ENCODE measurements at regions not wholly inside any gene's neighbourhood (a gene's known extent, or its start where the extent isn't known, plus 50 kb on each side); places are given as distances from the start of the nearest gene placed in this dataset.
A peak's percentile ranks its signal among the peaks of the same experiment; 100 is the strongest.

DNA sequence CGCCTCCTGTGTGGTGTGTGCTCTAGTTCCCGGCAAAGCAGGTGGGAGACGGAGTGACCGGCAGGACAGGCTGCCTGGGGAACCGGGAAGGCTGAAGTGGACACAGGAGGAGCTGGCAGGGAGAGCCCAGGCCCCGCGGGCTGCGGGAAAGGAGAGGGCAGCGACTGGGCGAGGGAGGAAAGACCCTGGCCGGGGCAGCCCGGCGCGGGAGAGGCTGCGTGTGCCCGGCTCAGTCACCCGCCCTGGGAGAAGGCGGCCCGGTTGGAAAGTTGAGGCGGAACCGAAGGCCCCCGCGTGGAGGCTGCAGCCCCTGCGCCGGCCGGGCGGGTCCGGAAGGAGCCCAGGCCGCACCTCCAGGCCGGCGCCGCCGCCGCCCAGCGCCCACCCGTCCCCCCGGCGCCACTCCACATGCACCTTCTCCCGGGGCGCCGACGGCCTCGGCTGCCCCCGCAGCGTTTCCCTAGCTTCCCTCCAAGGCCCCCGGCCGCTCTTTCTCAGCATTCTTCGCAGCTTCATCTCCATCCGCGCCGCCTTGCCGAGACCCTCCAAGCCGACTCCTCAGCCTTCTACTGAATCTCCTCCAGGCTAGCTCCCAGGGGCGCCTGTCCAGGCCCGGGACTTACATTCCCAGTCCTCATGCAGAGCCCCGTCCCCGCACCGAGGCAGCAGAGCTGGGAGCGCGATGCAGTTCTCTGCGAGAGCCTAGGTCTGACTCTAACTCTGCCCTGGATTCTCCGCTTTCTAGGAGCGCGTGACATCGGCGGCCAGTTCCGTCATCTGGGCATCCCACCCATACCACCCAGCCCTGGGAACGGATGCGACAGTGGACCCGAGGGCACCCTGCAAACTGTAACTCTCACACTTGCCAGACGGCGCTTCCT, 152.0 kb downstream of the ERCC6L2 start:
- no peaks in the 10 kb centered on the region for H3K36me3 ChIP-seq (ENCODE audit: control insufficient read depth in 1 of 2, insufficient read depth in 2 of 2, low read length in 2 of 2)
- no peak overlapping the region for H3K27ac ChIP-seq (ENCODE audit: low read depth, low read length)
- peak overlapping the region; percentile 36 to 45 for H3K4me3 ChIP-seq (ENCODE audit: low read depth in 1 of 2, low read length in 2 of 2)
- H3K9me3 ChIP-seq (ENCODE audit: control insufficient read depth in 1 of 2, low read length in 2 of 2), result no peaks in the 10 kb centered on the region
- H3K9ac ChIP-seq (ENCODE audit: low read depth in 1 of 2, low read length in 2 of 2), result peak overlapping the region in 1 of 2 donors; percentile 43
- peaks cover 19 to 35% of the 10 kb centered on the region in 2 donors for H3K27me3 ChIP-seq (ENCODE audit: control insufficient read depth in 1 of 2, insufficient read depth in 2 of 2, low read length in 2 of 2)
- peaks cover under 1 to 15% of the 10 kb centered on the region in 2 donors for H3K4me1 ChIP-seq (ENCODE audit: control insufficient read depth in 1 of 2, insufficient read depth in 2 of 2, low read length in 2 of 2)

DNA sequence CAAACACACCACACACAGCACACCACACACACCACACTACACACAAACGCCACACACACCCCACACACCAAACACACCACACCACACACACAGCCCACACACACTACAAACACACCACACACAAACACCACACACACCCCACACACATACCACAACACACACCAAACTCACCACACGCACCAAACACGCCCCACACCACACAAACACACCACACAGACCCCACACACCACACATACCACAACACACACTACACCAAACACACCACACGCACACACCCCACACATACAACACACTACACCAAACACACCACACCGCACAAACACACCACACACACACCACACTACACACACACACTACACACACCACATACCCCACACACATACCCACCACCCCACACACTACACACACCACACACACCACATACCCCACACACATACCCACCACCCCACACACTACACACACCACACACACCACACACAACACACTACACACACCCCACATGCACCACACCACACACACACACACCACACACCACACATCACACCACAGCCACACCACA, 151.2 kb downstream of the ERCC6L2 start:
- H3K27ac ChIP-seq (ENCODE audit: low read depth, low read length), result no peak overlapping the region
- H3K9ac ChIP-seq (ENCODE audit: low read depth in 1 of 2, low read length in 2 of 2), result peak overlapping the region in 1 of 2 donors; percentile 43
- H3K4me3 ChIP-seq (ENCODE audit: low read depth in 1 of 2, low read length in 2 of 2), result peak overlapping the region; percentile 36 to 45
- no peaks in the 10 kb centered on the region for H3K36me3 ChIP-seq (ENCODE audit: control insufficient read depth in 1 of 2, insufficient read depth in 2 of 2, low read length in 2 of 2)
- H3K9me3 ChIP-seq (ENCODE audit: control insufficient read depth in 1 of 2, low read length in 2 of 2), result no peaks in the 10 kb centered on the region
- H3K4me1 ChIP-seq (ENCODE audit: control insufficient read depth in 1 of 2, insufficient read depth in 2 of 2, low read length in 2 of 2), result peaks cover 3 to 15% of the 10 kb centered on the region in 2 donors
- peaks cover 26 to 42% of the 10 kb centered on the region in 2 donors for H3K27me3 ChIP-seq (ENCODE audit: control insufficient read depth in 1 of 2, insufficient read depth in 2 of 2, low read length in 2 of 2)

DNA sequence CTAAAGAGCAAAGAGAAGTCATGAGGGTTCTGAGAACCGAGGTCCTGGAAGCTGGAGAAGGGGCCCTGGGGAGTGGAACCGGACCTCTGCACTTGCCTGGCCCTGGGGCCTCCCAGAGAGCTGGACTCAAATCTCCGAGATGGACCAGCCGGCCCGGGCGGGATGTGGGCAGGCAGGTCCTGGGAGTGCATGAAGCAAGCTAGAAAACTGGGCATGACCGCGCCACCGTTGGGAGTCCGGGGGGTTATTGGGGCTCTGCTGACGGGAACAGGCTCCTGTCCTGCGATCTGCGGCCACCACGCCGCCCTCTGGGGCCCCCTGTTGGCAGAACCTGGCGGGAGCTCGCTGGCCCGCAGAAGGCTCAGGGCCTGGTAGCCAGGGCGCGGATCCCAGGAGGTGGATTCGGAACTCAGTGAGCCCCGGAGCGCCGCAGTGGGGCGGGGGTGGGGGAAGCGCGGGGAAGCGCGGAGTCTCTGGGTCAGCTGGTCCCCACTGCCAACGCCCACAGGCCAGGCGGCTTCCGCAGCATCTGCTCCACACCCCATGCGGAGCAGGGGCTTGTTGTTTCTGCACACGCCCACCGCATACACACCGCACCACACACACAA, 150.6 kb downstream of the ERCC6L2 start:
- H3K4me3 ChIP-seq (ENCODE audit: low read depth in 1 of 2, low read length in 2 of 2), result no peak overlapping the region
- H3K4me1 ChIP-seq (ENCODE audit: control insufficient read depth in 1 of 2, insufficient read depth in 2 of 2, low read length in 2 of 2), result peaks cover 3 to 9% of the 10 kb centered on the region in 2 donors
- peaks cover 26 to 45% of the 10 kb centered on the region in 2 donors for H3K27me3 ChIP-seq (ENCODE audit: control insufficient read depth in 1 of 2, insufficient read depth in 2 of 2, low read length in 2 of 2)
- H3K27ac ChIP-seq (ENCODE audit: low read depth, low read length), result no peak overlapping the region
- no peaks in the 10 kb centered on the region for H3K36me3 ChIP-seq (ENCODE audit: control insufficient read depth in 1 of 2, insufficient read depth in 2 of 2, low read length in 2 of 2)
- no peaks in the 10 kb centered on the region for H3K9me3 ChIP-seq (ENCODE audit: control insufficient read depth in 1 of 2, low read length in 2 of 2)
- no peak overlapping the region for H3K9ac ChIP-seq (ENCODE audit: low read depth in 1 of 2, low read length in 2 of 2)

DNA sequence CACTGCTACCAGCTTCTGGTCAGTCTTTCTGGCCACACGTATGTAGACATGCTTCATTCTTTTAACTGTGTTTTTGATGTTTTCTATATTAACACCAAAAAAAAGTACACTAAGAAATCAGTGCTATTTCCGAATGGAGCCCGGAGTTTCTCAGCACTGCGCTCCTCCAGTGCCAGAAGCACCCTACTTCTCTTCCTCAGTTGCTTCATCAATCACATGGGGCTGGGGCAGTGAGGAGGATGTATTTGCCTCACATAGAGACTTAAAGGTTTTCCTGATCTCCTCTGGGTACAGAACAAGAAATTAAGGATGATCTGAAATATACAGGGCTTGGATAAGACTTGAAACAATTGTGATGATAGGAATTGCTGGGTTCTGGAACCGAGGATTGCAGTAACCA, 148.0 kb downstream of the ERCC6L2 start:
- Histone ChIP-seq H3K27me3 (ENCODE audit: control insufficient read depth in 1 of 2, insufficient read depth in 2 of 2, low read length in 2 of 2) (peaks cover 35 to 52% of the 10 kb centered on the region in 2 donors), H3K4me3 (ENCODE audit: low read depth in 1 of 2, low read length in 2 of 2) (no peak overlapping the region), H3K9me3 (ENCODE audit: control insufficient read depth in 1 of 2, low read length in 2 of 2) (no peaks in the 10 kb centered on the region)

DNA sequence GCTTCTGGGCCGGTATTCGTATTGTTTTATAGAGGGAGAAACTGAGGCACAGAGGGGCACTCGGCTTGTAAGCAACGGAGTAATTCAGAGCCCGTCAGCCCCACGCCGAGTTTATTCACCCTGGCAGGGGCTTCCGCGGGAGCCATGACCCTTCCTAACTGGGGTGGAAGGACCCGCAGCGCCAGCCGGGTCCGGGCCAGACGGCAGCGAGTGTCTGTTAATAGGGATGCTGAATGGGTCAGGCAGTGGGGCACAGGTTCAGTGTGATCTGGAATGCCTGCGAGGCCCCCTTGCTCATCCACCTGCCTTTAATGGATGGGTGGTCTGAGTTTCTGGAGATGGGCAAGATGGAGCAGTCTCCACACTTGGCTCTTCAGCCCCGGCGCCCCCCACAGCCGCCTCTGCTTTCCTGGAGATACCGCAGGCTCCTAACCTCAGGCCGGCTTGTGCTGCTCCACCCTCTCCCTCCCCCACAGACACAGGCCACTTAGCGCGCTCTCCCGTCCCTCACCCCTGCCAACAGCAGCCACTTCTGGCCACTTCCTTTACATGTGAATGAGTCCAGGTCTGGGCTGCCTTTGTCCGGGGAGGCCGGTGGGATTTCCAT, 147.1 kb downstream of the ERCC6L2 start:
- no peak overlapping the region for H3K27ac ChIP-seq (ENCODE audit: low read depth, low read length)
- peak overlapping the region in 1 of 2 donors; percentile 25 for H3K9ac ChIP-seq (ENCODE audit: low read depth in 1 of 2, low read length in 2 of 2)
- peaks cover 8 to 15% of the 10 kb centered on the region in 2 donors for H3K4me1 ChIP-seq (ENCODE audit: control insufficient read depth in 1 of 2, insufficient read depth in 2 of 2, low read length in 2 of 2)
- H3K9me3 ChIP-seq (ENCODE audit: control insufficient read depth in 1 of 2, low read length in 2 of 2), result no peaks in the 10 kb centered on the region
- H3K27me3 ChIP-seq (ENCODE audit: control insufficient read depth in 1 of 2, insufficient read depth in 2 of 2, low read length in 2 of 2), result peaks cover 28 to 44% of the 10 kb centered on the region in 2 donors
- no peaks in the 10 kb centered on the region for H3K36me3 ChIP-seq (ENCODE audit: control insufficient read depth in 1 of 2, insufficient read depth in 2 of 2, low read length in 2 of 2)
- H3K4me3 ChIP-seq (ENCODE audit: low read depth in 1 of 2, low read length in 2 of 2), result peak overlapping the region; percentile 20 to 54

More for the DNA sequence above, 148.0 kb downstream of the ERCC6L2 start:
- Histone ChIP-seq H3K9ac (ENCODE audit: low read depth in 1 of 2, low read length in 2 of 2) (no peak overlapping the region), H3K27ac (ENCODE audit: low read depth, low read length) (no peak overlapping the region), H3K4me1 (ENCODE audit: control insufficient read depth in 1 of 2, insufficient read depth in 2 of 2, low read length in 2 of 2) (peaks cover 8 to 15% of the 10 kb centered on the region in 2 donors), H3K36me3 (ENCODE audit: control insufficient read depth in 1 of 2, insufficient read depth in 2 of 2, low read length in 2 of 2) (no peaks in the 10 kb centered on the region)

DNA sequence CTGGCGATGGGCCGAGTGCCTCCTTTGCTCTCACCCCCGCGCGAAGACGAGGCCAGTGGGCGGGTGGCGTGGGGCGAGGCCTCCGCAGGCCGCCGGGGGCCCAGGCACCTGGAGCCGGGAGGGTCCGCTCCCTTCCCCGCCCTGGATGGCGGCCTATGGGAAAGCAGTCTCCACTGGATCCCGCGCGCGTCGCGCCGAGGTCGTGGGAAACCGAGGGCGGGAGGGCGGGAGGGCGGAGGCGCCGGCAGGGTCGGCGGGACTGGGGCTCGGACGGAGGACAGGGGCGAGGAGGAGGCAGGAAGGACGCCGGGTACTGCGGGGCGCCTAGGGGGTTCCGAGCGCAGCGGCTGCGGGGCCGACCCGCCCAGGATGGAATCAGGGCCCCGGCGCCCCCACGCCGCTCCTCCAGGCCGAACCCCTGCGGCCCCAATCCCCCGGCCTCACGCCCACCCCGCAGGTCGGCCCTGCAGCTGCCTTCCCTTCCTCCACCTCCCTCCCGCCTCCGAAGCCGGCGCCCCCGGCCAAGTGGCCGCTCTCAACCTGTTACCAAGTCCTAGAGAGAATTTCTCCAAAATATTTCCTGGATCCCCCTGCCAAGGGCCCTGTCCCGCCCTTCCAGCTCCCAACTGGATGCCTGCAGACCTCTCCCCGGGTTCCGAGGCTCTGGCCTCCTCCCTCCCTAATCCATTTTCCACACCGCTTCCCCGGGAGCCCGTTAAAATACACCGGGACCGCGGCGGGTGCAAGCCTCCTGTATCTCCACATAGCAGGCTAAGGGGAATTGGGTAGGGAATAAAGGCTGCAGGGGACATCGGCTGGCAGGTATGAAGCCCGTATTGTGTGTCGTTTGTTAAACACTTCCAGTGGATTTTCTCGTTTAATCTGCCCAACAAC, 146.3 kb downstream of the ERCC6L2 start:
- Histone ChIP-seq H3K4me1 (ENCODE audit: control insufficient read depth in 1 of 2, insufficient read depth in 2 of 2, low read length in 2 of 2) (peaks cover 8 to 11% of the 10 kb centered on the region in 2 donors), H3K9ac (ENCODE audit: low read depth in 1 of 2, low read length in 2 of 2) (peak overlapping the region; percentile 44 to 60), H3K27ac (ENCODE audit: low read depth, low read length) (peak overlapping the region; percentile 51), H3K4me3 (ENCODE audit: low read depth in 1 of 2, low read length in 2 of 2) (peak overlapping the region; percentile 66 to 68), H3K27me3 (ENCODE audit: control insufficient read depth in 1 of 2, insufficient read depth in 2 of 2, low read length in 2 of 2) (peaks cover 23 to 40% of the 10 kb centered on the region in 2 donors), H3K9me3 (ENCODE audit: control insufficient read depth in 1 of 2, low read length in 2 of 2) (no peaks in the 10 kb centered on the region), H3K36me3 (ENCODE audit: control insufficient read depth in 1 of 2, insufficient read depth in 2 of 2, low read length in 2 of 2) (no peaks in the 10 kb centered on the region)

DNA sequence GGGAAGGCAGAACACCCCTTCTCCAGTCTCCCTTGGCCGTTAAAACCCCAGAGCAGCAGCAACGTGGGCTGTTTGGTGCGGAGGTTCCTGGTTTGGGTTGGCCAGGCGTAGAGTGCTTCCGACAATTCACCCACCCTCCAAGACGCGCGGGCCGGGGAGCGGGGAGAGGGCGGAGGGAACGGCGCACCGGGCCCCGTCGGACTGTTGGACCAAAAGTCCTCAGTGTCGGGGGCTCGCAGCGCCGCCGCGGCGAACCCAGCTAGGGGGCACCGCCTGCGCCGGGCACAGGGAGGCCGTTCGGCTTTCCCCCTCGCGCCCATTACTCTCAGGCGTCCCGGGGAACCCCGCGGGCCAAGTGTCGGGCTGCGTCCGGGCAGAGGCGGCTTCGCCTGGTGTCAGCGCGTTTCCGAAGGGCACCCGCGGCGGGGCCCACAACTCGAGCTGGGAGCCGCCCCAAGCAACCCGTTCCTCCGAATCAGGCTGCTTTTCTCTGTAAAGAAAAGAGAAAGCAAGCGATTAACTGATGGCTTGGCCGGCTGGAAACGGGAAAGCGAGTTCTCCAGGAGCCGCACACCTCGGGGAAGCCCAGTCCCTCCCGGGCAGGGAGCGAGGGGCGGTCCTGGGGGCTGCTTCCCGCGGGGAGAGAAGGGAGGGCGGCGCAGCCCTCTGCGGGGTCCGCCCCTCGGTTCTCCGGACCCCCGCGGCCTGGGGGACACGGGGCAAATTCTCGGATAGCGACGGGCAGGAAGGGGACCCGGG, 145.5 kb downstream of the ERCC6L2 start:
- Histone ChIP-seq H3K4me3 (ENCODE audit: low read depth in 1 of 2, low read length in 2 of 2) (peak overlapping the region; percentile 66 to 68), H3K9ac (ENCODE audit: low read depth in 1 of 2, low read length in 2 of 2) (peak overlapping the region; percentile 44 to 60), H3K27ac (ENCODE audit: low read depth, low read length) (peak overlapping the region; percentile 51), H3K27me3 (ENCODE audit: control insufficient read depth in 1 of 2, insufficient read depth in 2 of 2, low read length in 2 of 2) (peaks cover 23 to 35% of the 10 kb centered on the region in 2 donors), H3K9me3 (ENCODE audit: control insufficient read depth in 1 of 2, low read length in 2 of 2) (no peaks in the 10 kb centered on the region), H3K36me3 (ENCODE audit: control insufficient read depth in 1 of 2, insufficient read depth in 2 of 2, low read length in 2 of 2) (no peaks in the 10 kb centered on the region), H3K4me1 (ENCODE audit: control insufficient read depth in 1 of 2, insufficient read depth in 2 of 2, low read length in 2 of 2) (peaks cover 8 to 9% of the 10 kb centered on the region in 2 donors)

DNA sequence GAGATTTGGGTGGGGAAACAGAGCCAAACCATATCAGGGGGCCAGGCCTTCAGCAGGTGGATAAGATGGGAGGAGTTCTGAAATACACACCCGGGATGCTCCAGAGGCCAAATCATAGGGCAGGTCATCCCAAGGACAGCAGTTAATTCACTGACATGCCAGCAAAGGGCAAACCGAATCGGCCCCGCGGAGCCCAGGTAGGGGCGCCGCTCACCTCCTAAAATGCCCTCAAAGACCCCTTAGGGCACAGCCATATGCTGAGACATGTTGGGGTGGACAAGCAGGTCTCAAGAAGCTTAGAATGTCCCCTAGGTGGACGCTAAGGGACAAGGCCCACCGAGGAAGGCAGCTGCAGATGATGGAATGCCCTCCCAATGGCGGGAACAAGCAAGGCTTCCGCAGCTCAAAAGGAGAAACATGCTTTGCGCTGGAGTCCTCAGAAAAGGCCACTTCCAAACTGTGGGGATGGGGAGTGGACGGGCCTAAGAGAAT, 144.9 kb downstream of the ERCC6L2 start:
- Histone ChIP-seq H3K4me3 (ENCODE audit: low read depth in 1 of 2, low read length in 2 of 2) (peak overlapping the region; percentile 66 to 68), H3K4me1 (ENCODE audit: control insufficient read depth in 1 of 2, insufficient read depth in 2 of 2, low read length in 2 of 2) (peaks cover 8 to 9% of the 10 kb centered on the region in 2 donors), H3K36me3 (ENCODE audit: control insufficient read depth in 1 of 2, insufficient read depth in 2 of 2, low read length in 2 of 2) (no peaks in the 10 kb centered on the region), H3K9ac (ENCODE audit: low read depth in 1 of 2, low read length in 2 of 2) (peak overlapping the region; percentile 43 to 44), H3K27me3 (ENCODE audit: control insufficient read depth in 1 of 2, insufficient read depth in 2 of 2, low read length in 2 of 2) (peaks cover 23 to 35% of the 10 kb centered on the region in 2 donors), H3K9me3 (ENCODE audit: control insufficient read depth in 1 of 2, low read length in 2 of 2) (no peaks in the 10 kb centered on the region), H3K27ac (ENCODE audit: low read depth, low read length) (peak overlapping the region; percentile 51)
